ENCODE measurements at regions not wholly inside any gene's neighbourhood (a gene's known extent, or its start where the extent isn't known, plus 50 kb on each side); places are given as distances from the start of the nearest gene placed in this dataset.
"Not testable (repeated sequence)": the region's sequence is repeated elsewhere in the genome, so short reads cannot be mapped to it uniquely, and the experiment has no call there.

DNA sequence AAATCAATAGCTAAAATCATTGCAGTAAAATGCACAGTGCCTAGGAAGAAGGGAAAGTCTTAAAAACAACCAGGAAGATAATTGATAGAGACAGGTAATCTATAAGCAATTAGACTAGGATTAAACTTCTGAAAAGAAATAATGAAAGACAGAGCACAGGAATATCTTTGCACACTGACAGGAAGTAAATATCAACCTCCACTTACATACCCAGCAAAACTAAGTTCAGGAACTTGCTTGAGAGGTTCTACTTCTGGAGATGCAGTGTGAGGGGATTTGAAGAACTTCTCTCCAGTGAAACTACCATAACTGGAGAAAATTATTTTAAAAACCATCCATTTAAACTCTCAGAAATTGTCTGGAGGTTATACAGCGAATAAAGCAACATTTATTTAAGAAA, 104.1 kb downstream of the EHF start:
- Histone ChIP-seq H3K4me1 (no peaks in the 10 kb centered on the region), H2AFZ (no peak overlapping the region), H3K36me3 (ENCODE audit: control insufficient read depth, insufficient read depth, low read length) (no peaks in the 10 kb centered on the region), H3K4me2 (ENCODE audit: low read length) (no peak overlapping the region), H3K9me3 (ENCODE audit: control insufficient read depth, low read length) (no peaks in the 10 kb centered on the region), H3K4me3 (ENCODE audit: low read depth, low read length) (no peak overlapping the region), H3K27me3 (ENCODE audit: control insufficient read depth, insufficient read depth, low read length) (no peaks in the 10 kb centered on the region), H3K79me2 (no peaks in the 10 kb centered on the region), H3K27ac (no peak overlapping the region), H3K9ac (no peak overlapping the region)
- TF ChIP-seq, protein P1, sequence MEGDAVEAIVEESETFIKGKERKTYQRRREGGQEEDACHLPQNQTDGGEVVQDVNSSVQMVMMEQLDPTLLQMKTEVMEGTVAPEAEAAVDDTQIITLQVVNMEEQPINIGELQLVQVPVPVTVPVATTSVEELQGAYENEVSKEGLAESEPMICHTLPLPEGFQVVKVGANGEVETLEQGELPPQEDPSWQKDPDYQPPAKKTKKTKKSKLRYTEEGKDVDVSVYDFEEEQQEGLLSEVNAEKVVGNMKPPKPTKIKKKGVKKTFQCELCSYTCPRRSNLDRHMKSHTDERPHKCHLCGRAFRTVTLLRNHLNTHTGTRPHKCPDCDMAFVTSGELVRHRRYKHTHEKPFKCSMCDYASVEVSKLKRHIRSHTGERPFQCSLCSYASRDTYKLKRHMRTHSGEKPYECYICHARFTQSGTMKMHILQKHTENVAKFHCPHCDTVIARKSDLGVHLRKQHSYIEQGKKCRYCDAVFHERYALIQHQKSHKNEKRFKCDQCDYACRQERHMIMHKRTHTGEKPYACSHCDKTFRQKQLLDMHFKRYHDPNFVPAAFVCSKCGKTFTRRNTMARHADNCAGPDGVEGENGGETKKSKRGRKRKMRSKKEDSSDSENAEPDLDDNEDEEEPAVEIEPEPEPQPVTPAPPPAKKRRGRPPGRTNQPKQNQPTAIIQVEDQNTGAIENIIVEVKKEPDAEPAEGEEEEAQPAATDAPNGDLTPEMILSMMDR (IDR thresholded peaks at IDR 0.05) = no peak

DNA sequence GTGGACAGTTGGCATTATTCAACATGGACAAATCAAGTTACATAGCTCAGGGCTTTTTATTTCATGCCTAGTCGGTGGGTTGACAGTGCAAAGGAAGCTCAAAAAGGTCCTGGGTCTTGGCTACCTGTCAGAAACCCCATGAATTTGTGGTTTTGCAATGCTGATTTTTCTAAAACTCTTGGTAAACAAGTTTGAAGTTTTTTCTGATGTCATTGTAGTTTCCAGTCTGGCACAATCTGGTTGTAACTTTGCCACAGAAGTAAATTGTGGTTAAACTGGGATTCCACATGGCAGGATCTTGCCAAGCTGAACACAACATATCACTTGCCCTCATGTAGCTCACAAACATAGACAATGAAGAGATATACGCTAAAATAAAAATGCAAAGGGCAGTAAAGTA, 100.8 kb downstream of the EHF start:
- Histone ChIP-seq H3K79me2 (no peaks in the 10 kb centered on the region), H3K27me3 (ENCODE audit: control insufficient read depth, insufficient read depth, low read length) (no peaks in the 10 kb centered on the region), H3K4me3 (ENCODE audit: low read depth, low read length) (no peak overlapping the region), H3K9me3 (ENCODE audit: control insufficient read depth, low read length) (no peaks in the 10 kb centered on the region), H3K9ac (no peak overlapping the region), H3K36me3 (ENCODE audit: control insufficient read depth, insufficient read depth, low read length) (no peaks in the 10 kb centered on the region), H3K4me1 (no peaks in the 10 kb centered on the region), H2AFZ (no peak overlapping the region), H3K4me2 (ENCODE audit: low read length) (no peak overlapping the region), H3K27ac (no peak overlapping the region)
- TF ChIP-seq, protein P1 (IDR thresholded peaks at IDR 0.05) = no peak

DNA sequence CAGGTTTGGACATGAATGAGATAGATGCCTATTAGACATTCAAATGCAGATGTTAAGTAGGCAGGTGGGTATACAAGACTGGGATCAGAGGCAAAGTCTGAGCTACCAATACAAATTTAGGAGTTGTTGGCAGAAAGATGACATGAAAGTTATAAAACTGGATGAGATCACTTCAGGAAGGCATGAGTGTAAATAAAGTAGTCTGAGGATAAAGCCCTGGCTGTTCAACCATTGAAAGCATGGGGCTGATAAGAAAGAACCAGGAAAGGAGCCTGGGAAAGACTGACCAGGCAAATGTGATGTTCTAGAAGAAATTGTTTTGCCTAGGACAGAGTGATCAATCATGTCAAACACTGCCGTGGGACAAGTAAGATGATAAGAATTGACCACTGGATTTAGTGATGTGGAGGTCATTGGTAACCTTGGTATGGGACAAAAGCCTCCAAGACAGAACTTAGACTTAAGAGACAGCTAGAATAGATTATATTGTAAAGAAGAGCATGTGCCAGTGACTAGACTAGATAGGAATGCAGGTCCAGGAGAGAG, 98.5 kb downstream of the EHF start:
- H3K27ac ChIP-seq = no peak overlapping the region
- no peaks in the 10 kb centered on the region for H3K27me3 ChIP-seq (ENCODE audit: control insufficient read depth, insufficient read depth, low read length)
- no peaks in the 10 kb centered on the region for H3K4me1 ChIP-seq
- TF ChIP-seq, protein P1 (IDR thresholded peaks at IDR 0.05) = no peak
- no peaks in the 10 kb centered on the region for H3K79me2 ChIP-seq
- no peaks in the 10 kb centered on the region for H3K36me3 ChIP-seq (ENCODE audit: control insufficient read depth, insufficient read depth, low read length)
- H2AFZ ChIP-seq = no peak overlapping the region
- no peak overlapping the region for H3K9ac ChIP-seq
- no peak overlapping the region for H3K4me3 ChIP-seq (ENCODE audit: low read depth, low read length)
- no peaks in the 10 kb centered on the region for H3K9me3 ChIP-seq (ENCODE audit: control insufficient read depth, low read length)
- no peak overlapping the region for H3K4me2 ChIP-seq (ENCODE audit: low read length)

DNA sequence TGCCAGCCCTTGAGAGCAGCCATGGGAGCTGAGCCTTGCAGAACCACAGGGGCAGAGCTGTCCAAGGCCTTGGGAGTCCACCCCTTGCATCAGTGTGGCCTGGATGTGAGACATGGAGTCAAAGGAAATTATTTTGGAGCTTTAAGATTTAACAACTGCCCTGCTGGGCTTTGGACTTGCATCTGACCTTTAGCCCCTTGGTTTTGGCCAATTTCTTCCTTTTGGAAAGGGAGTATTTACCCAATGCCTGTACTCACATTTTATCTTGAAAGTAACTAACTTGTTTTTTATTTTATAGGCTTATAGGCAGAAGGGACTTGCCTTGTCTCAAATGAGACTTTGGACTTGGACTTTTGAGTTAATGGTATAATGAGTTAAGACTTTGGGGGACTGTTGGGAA, 92.7 kb downstream of the EHF start:
- not testable (repeated sequence) for H3K27me3 ChIP-seq (ENCODE audit: control insufficient read depth, insufficient read depth, low read length); H3K9ac ChIP-seq; H3K4me3 ChIP-seq (ENCODE audit: low read depth, low read length); H3K9me3 ChIP-seq (ENCODE audit: control insufficient read depth, low read length); H3K4me2 ChIP-seq (ENCODE audit: low read length); H3K36me3 ChIP-seq (ENCODE audit: control insufficient read depth, insufficient read depth, low read length); H2AFZ ChIP-seq; H3K79me2 ChIP-seq; H3K4me1 ChIP-seq; H3K27ac ChIP-seq
